ENCODE measurements at regions not wholly inside any gene's neighbourhood (a gene's known extent, or its start where the extent isn't known, plus 50 kb on each side); places are given as distances from the start of the nearest gene placed in this dataset.

GRCh38 chr3:34377961-34378360 is 579.5 kb downstream of the PDCD6IP start:
- TF ChIP-seq EZH2 (IDR thresholded peaks at IDR 0.05; ENCODE audit: borderline replicate concordance, insufficient read depth, low read depth, low read length, poor library complexity, severe bottlenecking) (no peak), CTCF (IDR thresholded peaks at IDR 0.05) (no peak)
- Mint-ChIP-seq H3K4me1 (no peaks in the 10 kb centered on the region), H3K4me3 (no peak overlapping the region), H3K27me3 (no peaks in the 10 kb centered on the region), H3K9me3 (ENCODE audit: insufficient read depth) (no peaks in the 10 kb centered on the region), H3K27ac (no peak overlapping the region)
- Histone ChIP-seq H3K9ac (ENCODE audit: low read length) (no peak overlapping the region), H3K36me3 (replicated peaks in 1 of 2; ENCODE audit: control extremely low read depth in 1 of 2, control insufficient read depth in 1 of 2, extremely low read depth in 1 of 2, insufficient read depth in 2 of 2, low read length in 1 of 2) (no peaks in the 10 kb centered on the region), H3K4me2 (replicated peaks; ENCODE audit: low read depth, low read length, poor library complexity, severe bottlenecking) (no peak overlapping the region), H3K4me3 (ENCODE audit: control extremely low read depth in 1 of 5, extremely low read depth in 1 of 5, insufficient read depth in 1 of 5, low read depth in 2 of 5, low read length in 4 of 5) (no peak overlapping the region), H4K20me1 (ENCODE audit: control insufficient read depth, insufficient read depth, low read length, poor library complexity, severe bottlenecking) (no peaks in the 10 kb centered on the region), H2AFZ (ENCODE audit: insufficient read depth, low read depth, low read length, poor library complexity, severe bottlenecking) (no peak overlapping the region), H3K9me3 (ENCODE audit: control extremely low read depth in 1 of 3, control insufficient read depth in 2 of 3, insufficient read depth in 1 of 3, low read length in 2 of 3) (peaks cover 0 to 4% (median 0%) of the 10 kb centered on the region in 3 donors), H3K79me2 (ENCODE audit: control insufficient read depth, insufficient read depth, low read length) (no peaks in the 10 kb centered on the region), H3K4me1 (ENCODE audit: control insufficient read depth in 2 of 2, insufficient read depth in 2 of 2, low read length in 2 of 2) (no peaks in the 10 kb centered on the region), H3K27me3 (replicated peaks in 1 of 4; ENCODE audit: control extremely low read depth in 1 of 4, control insufficient read depth in 3 of 4, insufficient read depth in 4 of 4, low read length in 3 of 4) (no peaks in the 10 kb centered on the region), H3K27ac (ENCODE audit: low read length in 2 of 2) (no peak overlapping the region)
- DNase-seq (no peak), ATAC-seq (ENCODE audit: low read depth) (no peak)
- intact Hi-C loops (cut with micrococcal nuclease) = no loop called here
- WGBS (ENCODE audit: insufficient coverage) = 91% methylated on average over 6 of the region's 6 CpGs
- POLR2A ChIA-PET = no interaction called here
- CTCF ChIA-PET = no interaction called here

GRCh38 chr3:34381243-34381642 is 582.8 kb downstream of the PDCD6IP start:
- H3K79me2 ChIP-seq (ENCODE audit: control insufficient read depth, insufficient read depth, low read length) = no peaks in the 10 kb centered on the region
- H3K36me3 ChIP-seq (replicated peaks in 1 of 2; ENCODE audit: control extremely low read depth in 1 of 2, control insufficient read depth in 1 of 2, extremely low read depth in 1 of 2, insufficient read depth in 2 of 2, low read length in 1 of 2) = no peaks in the 10 kb centered on the region
- H3K4me2 ChIP-seq (replicated peaks; ENCODE audit: low read depth, low read length, poor library complexity, severe bottlenecking) = no peak overlapping the region
- POLR2A ChIA-PET = no interaction called here
- no peak overlapping the region for H3K4me3 ChIP-seq (ENCODE audit: control extremely low read depth in 1 of 5, extremely low read depth in 1 of 5, insufficient read depth in 1 of 5, low read depth in 2 of 5, low read length in 4 of 5)
- no peaks in the 10 kb centered on the region for H3K4me1 ChIP-seq (ENCODE audit: control insufficient read depth in 2 of 2, insufficient read depth in 2 of 2, low read length in 2 of 2)
- CTCF ChIA-PET = no interaction called here
- TF ChIP-seq CTCF (IDR thresholded peaks at IDR 0.05) (no peak), EZH2 (IDR thresholded peaks at IDR 0.05; ENCODE audit: borderline replicate concordance, insufficient read depth, low read depth, low read length, poor library complexity, severe bottlenecking) (no peak)
- H3K27ac ChIP-seq (ENCODE audit: low read length in 2 of 2) = no peak overlapping the region
- H2AFZ ChIP-seq (ENCODE audit: insufficient read depth, low read depth, low read length, poor library complexity, severe bottlenecking) = no peak overlapping the region
- no peaks in the 10 kb centered on the region for H4K20me1 ChIP-seq (ENCODE audit: control insufficient read depth, insufficient read depth, low read length, poor library complexity, severe bottlenecking)
- intact Hi-C loops (cut with micrococcal nuclease) = no loop called here
- H3K4me1 Mint-ChIP-seq = no peaks in the 10 kb centered on the region
- ATAC-seq (ENCODE audit: low read depth) = no peak
- H3K4me3 Mint-ChIP-seq = no peak overlapping the region
- H3K27ac Mint-ChIP-seq = no peak overlapping the region
- no peak overlapping the region for H3K9ac ChIP-seq (ENCODE audit: low read length)
- H3K9me3 ChIP-seq (ENCODE audit: control extremely low read depth in 1 of 3, control insufficient read depth in 2 of 3, insufficient read depth in 1 of 3, low read length in 2 of 3) = peaks cover 0 to 4% (median 0%) of the 10 kb centered on the region in 3 donors
- H3K9me3 Mint-ChIP-seq (ENCODE audit: insufficient read depth) = no peaks in the 10 kb centered on the region
- no peak for DNase-seq
- H3K27me3 ChIP-seq (replicated peaks in 1 of 4; ENCODE audit: control extremely low read depth in 1 of 4, control insufficient read depth in 3 of 4, insufficient read depth in 4 of 4, low read length in 3 of 4) = no peaks in the 10 kb centered on the region
- H3K27me3 Mint-ChIP-seq = no peaks in the 10 kb centered on the region
